C4-2B (cell line): ENCODE measurements at regions not wholly inside any gene's neighbourhood (a gene's known extent, or its start where the extent isn't known, plus 50 kb on each side); places are given as distances from the start of the nearest gene placed in this dataset.

Experiments used
- ZFX ChIP-seq: fragments of 450-650 bp; IDR thresholded peaks from 2 replicates; pipeline ENCODE4 v1.6.1; 2017
- TF ChIP-seq, protein P1 (sequence below): fragments of 450-650 bp; conservative IDR thresholded peaks from 2 replicates; pipeline ENCODE4 v1.5.1; 2017; ENCODE audit warnings: mild to moderate bottlenecking

DNA sequence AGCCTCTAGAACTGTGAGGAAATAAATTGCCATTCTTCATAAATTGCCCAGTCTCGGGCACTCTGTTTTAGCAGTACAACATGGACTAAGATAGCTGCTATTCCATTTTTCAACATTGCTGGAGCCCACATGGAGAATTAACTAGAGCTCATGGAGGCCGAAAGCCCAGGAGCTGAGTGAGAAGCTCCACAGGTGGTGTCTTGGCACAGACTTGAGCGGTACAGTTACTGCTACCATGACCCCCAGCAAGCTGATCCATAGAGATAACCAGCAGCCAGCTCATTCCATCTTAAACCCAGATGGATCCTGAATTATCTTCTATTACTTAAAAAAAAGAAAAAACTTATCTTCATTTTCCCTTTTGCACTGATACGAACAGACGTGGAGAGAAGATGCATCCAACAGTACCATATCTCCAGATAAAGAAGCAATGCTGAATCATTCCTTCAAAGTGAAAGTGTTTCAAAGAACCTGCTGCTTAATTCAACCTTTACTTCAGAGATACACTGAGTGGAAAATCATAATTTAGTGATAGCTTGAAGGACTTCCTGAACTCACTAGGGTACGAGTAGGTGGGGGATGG, 115.1 kb downstream of the SETD4 start:
- TF ChIP-seq, protein P1, sequence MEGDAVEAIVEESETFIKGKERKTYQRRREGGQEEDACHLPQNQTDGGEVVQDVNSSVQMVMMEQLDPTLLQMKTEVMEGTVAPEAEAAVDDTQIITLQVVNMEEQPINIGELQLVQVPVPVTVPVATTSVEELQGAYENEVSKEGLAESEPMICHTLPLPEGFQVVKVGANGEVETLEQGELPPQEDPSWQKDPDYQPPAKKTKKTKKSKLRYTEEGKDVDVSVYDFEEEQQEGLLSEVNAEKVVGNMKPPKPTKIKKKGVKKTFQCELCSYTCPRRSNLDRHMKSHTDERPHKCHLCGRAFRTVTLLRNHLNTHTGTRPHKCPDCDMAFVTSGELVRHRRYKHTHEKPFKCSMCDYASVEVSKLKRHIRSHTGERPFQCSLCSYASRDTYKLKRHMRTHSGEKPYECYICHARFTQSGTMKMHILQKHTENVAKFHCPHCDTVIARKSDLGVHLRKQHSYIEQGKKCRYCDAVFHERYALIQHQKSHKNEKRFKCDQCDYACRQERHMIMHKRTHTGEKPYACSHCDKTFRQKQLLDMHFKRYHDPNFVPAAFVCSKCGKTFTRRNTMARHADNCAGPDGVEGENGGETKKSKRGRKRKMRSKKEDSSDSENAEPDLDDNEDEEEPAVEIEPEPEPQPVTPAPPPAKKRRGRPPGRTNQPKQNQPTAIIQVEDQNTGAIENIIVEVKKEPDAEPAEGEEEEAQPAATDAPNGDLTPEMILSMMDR = no peak
- TF ChIP-seq ZFX = no peak
